ENCODE measurements at regions not wholly inside any gene's neighbourhood (a gene's known extent, or its start where the extent isn't known, plus 50 kb on each side); places are given as distances from the start of the nearest gene placed in this dataset.
A peak's percentile ranks its signal among the peaks of the same experiment; 100 is the strongest.

- no peak for DNase-seq
Measured at GRCh38 chr7:81606078-81606863, 163.6 kb downstream of the HGF start.

- no peak for DNase-seq
Measured at GRCh38 chr7:81605493-81605892, 164.4 kb downstream of the HGF start.

- no peak for DNase-seq
Measured at GRCh38 chr7:81604808-81605174, 165.1 kb downstream of the HGF start.

- no peak for DNase-seq
Measured at GRCh38 chr7:81604075-81604807, 165.6 kb downstream of the HGF start.

GRCh38 chr7:81600608-81601007 lies 169.2 kb downstream of the HGF start:
- DNase-seq = no peak

- DNase-seq = no peak
Measured at GRCh38 chr7:81598951-81599350, 170.9 kb downstream of the HGF start.

- DNase-seq = no peak
Measured at GRCh38 chr7:81594767-81595166, 175.1 kb downstream of the HGF start.

GRCh38 chr7:81590131-81590530 lies 179.7 kb downstream of the HGF start:
- DNase-seq = no peak

- DNase-seq = no peak
Measured at GRCh38 chr7:81584667-81585066, 185.2 kb downstream of the HGF start.

GRCh38 chr7:81583882-81584533 lies 185.8 kb downstream of the HGF start:
- peak; percentile 23 for DNase-seq

GRCh38 chr7:81583090-81583489 lies 186.8 kb downstream of the HGF start:
- no peak for DNase-seq

- DNase-seq = no peak
Measured at GRCh38 chr7:81577642-81578340, 192.1 kb downstream of the HGF start.

GRCh38 chr7:81574723-81575326 lies 195.0 kb downstream of the HGF start:
- DNase-seq = no peak

GRCh38 chr7:81573932-81574331 lies 195.9 kb downstream of the HGF start:
- DNase-seq = no peak

- no peak for DNase-seq
Measured at GRCh38 chr7:81573128-81573527, 196.7 kb downstream of the HGF start.

- DNase-seq = no peak
Measured at GRCh38 chr7:81562581-81562980, 207.3 kb downstream of the HGF start.

GRCh38 chr7:81560708-81561107 lies 209.1 kb downstream of the HGF start:
- no peak for DNase-seq

GRCh38 chr7:81549484-81550016 lies 220.3 kb downstream of the HGF start:
- DNase-seq = no peak

- DNase-seq = no peak
Measured at GRCh38 chr7:81534996-81535395, 234.9 kb downstream of the HGF start.

- DNase-seq = no peak
Measured at GRCh38 chr7:81534446-81534845, 235.4 kb downstream of the HGF start.

- no peak for DNase-seq
Measured at GRCh38 chr7:81533931-81534330, 235.9 kb downstream of the HGF start.

- DNase-seq = no peak
Measured at GRCh38 chr7:81533426-81533825, 236.4 kb downstream of the HGF start.

- DNase-seq = no peak
Measured at GRCh38 chr7:81529785-81530184, 240.1 kb downstream of the HGF start.
